Tibial artery (tissue), 4 donors: ENCODE measurements at regions not wholly inside any gene's neighbourhood (a gene's known extent, or its start where the extent isn't known, plus 50 kb on each side); places are given as distances from the start of the nearest gene placed in this dataset.

Experiments used
- DNase-seq, 2 donors: peaks; one replicate each; pipeline ENCODE4 v3.0.0-alpha.2; 2019
- H3K27ac ChIP-seq, 2 donors: fragments of 200-600 bp; sonication (generic) in 1 of 2; 1 replicate in 1 of 2; 2 replicates in 1 of 2; pipeline ENCODE4 v1.5.1; 2018 to 2019; ENCODE audit warnings: mild to moderate bottlenecking in 1 of 2
- H3K27me3 ChIP-seq, 2 donors: fragments of 200-600 bp; sonication (generic) in 1 of 2; one replicate each; pipeline versions ENCODE4 v1.5.1 to v1.6.0; 2016 to 2019
- H3K36me3 ChIP-seq, 3 donors: fragments of 200-600 bp; sonication (generic) in 2 of 3; one replicate each; pipeline ENCODE4 v1.5.1; 2016 to 2019; ENCODE audit warnings: mild to moderate bottlenecking in 2 of 3
- H3K4me1 ChIP-seq, 4 donors: fragments of 200-600 bp; sonication (generic) in 2 of 4; 1 replicate in 3 of 4; 2 replicates in 1 of 4; pipeline ENCODE4 v1.5.1; 2016 to 2019
- H3K4me3 ChIP-seq, 2 donors: fragments of 200-600 bp; sonication (generic) in 1 of 2; 1 replicate in 1 of 2; 2 replicates in 1 of 2; pipeline ENCODE4 v1.5.1; 2018 to 2019; ENCODE audit warnings: mild to moderate bottlenecking in 2 of 2
- H3K9me3 ChIP-seq, 3 donors: fragments of 200-600 bp; sonication (generic) in 1 of 3; one replicate each; pipeline ENCODE4 v1.5.1; 2016 to 2019
- intact Hi-C: fragments of 100-400 bp; cut with DNase I; formaldehyde crosslinking; loops from one replicate; pipeline ENCODE4 v1.15.0; 2023; ENCODE audit warnings: low total_unique reads
- TF ChIP-seq, protein P1 (sequence below), 2 experiments: fragments of 200-600 bp in 1 of 2; fragments of 450-650 bp in 1 of 2; IDR thresholded peaks; one replicate each; pipeline ENCODE4 v1.5.1; 2017 to 2019; ENCODE audit warnings: antibody characterized with exemption in 2 of 2, mild to moderate bottlenecking in 1 of 2, moderate library complexity in 1 of 2

DNA sequence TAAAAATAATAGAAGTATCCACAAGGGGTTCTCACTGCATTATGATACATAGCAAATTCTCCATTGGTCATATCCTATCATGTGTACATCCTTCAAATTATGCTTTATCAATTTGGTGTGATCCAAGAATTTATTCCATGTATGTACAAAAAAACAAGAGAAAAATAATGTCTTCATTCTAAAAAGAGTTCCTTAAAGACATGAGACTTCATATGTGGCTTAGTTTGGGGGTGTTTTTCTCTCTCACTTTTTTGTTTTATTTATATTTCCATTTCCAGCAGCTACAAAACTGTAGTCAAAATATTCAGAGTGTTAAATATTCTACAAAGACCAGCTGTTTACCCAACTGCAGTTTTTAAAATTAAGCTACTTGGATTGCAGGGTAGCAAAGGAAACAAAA is 972.0 kb downstream of the DTWD2 start:
- TF ChIP-seq, protein P1, sequence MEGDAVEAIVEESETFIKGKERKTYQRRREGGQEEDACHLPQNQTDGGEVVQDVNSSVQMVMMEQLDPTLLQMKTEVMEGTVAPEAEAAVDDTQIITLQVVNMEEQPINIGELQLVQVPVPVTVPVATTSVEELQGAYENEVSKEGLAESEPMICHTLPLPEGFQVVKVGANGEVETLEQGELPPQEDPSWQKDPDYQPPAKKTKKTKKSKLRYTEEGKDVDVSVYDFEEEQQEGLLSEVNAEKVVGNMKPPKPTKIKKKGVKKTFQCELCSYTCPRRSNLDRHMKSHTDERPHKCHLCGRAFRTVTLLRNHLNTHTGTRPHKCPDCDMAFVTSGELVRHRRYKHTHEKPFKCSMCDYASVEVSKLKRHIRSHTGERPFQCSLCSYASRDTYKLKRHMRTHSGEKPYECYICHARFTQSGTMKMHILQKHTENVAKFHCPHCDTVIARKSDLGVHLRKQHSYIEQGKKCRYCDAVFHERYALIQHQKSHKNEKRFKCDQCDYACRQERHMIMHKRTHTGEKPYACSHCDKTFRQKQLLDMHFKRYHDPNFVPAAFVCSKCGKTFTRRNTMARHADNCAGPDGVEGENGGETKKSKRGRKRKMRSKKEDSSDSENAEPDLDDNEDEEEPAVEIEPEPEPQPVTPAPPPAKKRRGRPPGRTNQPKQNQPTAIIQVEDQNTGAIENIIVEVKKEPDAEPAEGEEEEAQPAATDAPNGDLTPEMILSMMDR (IDR thresholded peaks at IDR 0.05) = no peak
- H3K9me3 ChIP-seq = no peaks in the 10 kb centered on the region
- DNase-seq = no peak
- H3K27ac ChIP-seq = no peak overlapping the region
- intact Hi-C loops = no loop called here
- no peaks in the 10 kb centered on the region for H3K36me3 ChIP-seq
- H3K4me1 ChIP-seq = no peaks in the 10 kb centered on the region
- no peak overlapping the region for H3K4me3 ChIP-seq
- H3K27me3 ChIP-seq = no peaks in the 10 kb centered on the region

DNA sequence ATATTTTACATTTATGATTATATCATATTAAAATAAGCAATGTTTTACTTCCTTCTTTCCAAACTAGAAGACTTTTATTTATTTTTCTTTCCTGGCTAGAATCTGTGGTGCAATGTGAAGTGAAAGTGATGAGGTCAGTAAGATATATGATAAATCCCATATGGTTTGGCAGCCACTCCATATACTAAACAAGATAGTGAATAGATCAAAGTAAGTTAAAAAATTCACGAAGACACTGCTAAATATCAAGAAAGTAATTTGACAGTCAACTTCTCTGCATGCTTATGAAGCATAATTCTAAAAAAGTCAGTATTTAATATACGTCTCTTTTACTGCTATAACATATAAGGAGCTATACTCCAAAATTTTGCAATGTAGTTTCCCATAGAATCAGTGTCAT is 972.8 kb downstream of the DTWD2 start:
- Histone ChIP-seq H3K27ac (no peak overlapping the region), H3K9me3 (no peaks in the 10 kb centered on the region), H3K4me3 (no peak overlapping the region), H3K4me1 (no peaks in the 10 kb centered on the region), H3K27me3 (no peaks in the 10 kb centered on the region), H3K36me3 (no peaks in the 10 kb centered on the region)
- DNase-seq = no peak
- TF ChIP-seq, protein P1 (IDR thresholded peaks at IDR 0.05) = no peak
- intact Hi-C loops = no loop called here

DNA sequence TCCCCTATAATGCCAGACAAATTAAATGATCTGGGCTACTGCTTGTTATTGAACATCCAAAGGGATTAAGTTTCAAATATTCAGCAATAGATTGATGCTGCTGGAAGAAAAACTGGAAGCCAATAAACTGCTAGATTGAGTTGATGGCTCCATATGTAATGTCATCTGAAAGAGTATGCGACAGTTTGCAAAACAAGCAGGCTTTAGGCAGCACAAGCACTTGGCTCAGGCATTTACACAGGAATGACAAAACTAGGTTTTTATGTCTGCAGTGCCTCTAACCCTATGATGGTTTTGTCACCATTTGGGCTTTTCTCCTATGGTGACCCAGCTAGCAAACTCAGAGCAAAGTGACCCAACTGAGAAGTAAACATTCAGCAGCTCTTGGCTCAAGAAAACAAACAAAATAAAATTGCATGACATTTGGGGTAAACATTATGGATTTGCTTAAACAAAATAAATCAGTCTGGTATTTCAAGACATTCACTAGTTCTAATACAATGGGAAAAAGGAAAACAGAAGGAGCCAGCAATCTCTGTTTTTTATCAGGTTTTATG is 978.5 kb downstream of the DTWD2 start:
- Histone ChIP-seq H3K36me3 (no peaks in the 10 kb centered on the region), H3K9me3 (no peaks in the 10 kb centered on the region), H3K4me3 (no peak overlapping the region), H3K4me1 (no peaks in the 10 kb centered on the region), H3K27me3 (no peaks in the 10 kb centered on the region), H3K27ac (no peak overlapping the region)
- intact Hi-C loops = no loop called here
- DNase-seq = no peak
- TF ChIP-seq, protein P1 (IDR thresholded peaks at IDR 0.05) = no peak

DNA sequence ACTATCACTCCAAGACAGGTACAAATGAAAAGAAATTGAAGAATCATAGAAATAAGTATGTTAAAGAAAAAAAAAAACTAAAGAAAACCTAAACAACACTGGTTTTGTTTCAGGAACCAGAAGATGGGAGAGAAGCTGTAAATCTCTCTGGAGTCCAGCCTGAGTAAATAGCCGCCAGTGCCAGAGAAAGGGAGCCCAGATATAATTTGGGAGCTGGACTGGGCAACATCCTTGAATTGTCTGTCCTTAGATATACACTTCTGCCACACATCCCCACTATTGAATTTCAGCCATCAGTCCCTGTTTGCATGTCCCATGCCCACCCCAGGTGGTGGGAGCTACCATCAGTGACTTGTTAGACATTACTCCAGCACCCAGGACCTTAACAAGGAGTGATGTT is 979.6 kb downstream of the DTWD2 start:
- H3K27ac ChIP-seq = no peak overlapping the region
- no peak overlapping the region for H3K4me3 ChIP-seq
- H3K4me1 ChIP-seq = no peaks in the 10 kb centered on the region
- intact Hi-C loops = no loop called here
- no peaks in the 10 kb centered on the region for H3K36me3 ChIP-seq
- no peak for DNase-seq
- H3K27me3 ChIP-seq = no peaks in the 10 kb centered on the region
- H3K9me3 ChIP-seq = no peaks in the 10 kb centered on the region
- TF ChIP-seq, protein P1 (IDR thresholded peaks at IDR 0.05) = no peak

DNA sequence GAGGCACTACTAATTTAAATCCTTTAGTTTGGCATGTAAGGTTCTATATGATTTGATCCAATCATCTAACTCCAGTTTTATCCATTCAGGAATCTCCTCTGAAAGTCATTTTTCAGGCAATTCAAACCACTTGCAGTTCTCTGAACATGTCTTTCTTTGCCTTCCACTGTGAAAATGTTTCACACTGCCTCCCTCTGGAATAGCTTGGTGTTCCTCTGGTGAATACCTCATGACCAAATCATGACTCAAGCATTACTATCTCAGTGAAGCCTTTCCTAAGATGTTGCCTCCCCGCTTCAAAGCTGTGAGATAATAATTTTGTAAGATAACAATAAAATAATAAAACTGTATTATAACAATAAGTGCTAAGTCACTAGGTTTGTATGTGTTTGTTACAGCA is 981.1 kb downstream of the DTWD2 start:
- H3K36me3 ChIP-seq = no peaks in the 10 kb centered on the region
- H3K4me1 ChIP-seq = no peaks in the 10 kb centered on the region
- intact Hi-C loops = no loop called here
- H3K4me3 ChIP-seq = no peak overlapping the region
- no peak for DNase-seq
- TF ChIP-seq, protein P1 (IDR thresholded peaks at IDR 0.05) = no peak
- no peak overlapping the region for H3K27ac ChIP-seq
- no peaks in the 10 kb centered on the region for H3K27me3 ChIP-seq
- H3K9me3 ChIP-seq = no peaks in the 10 kb centered on the region

DNA sequence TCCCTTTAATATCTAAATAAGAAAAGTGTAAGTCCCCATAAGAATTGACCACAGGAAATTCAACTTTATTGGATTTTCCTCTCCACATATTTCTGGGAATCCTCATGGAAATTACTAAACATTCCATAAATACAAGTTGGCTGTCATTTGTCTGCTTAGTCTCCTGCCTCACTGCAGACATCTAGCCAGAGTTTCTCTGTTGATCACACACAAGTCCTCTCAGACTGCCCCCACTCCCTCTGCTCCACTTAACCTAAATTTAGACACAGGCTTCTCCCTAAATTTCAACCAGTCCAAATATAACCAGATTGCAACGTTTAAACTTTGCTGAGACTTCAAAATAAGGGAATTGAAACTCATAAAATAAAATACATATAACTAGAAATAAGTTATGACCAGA is 982.1 kb downstream of the DTWD2 start:
- Histone ChIP-seq H3K4me1 (no peaks in the 10 kb centered on the region), H3K36me3 (no peaks in the 10 kb centered on the region), H3K9me3 (no peaks in the 10 kb centered on the region), H3K27me3 (no peaks in the 10 kb centered on the region), H3K4me3 (no peak overlapping the region), H3K27ac (no peak overlapping the region)
- intact Hi-C loops = no loop called here
- TF ChIP-seq, protein P1 (IDR thresholded peaks at IDR 0.05) = no peak
- no peak for DNase-seq
